ENCODE measurements at regions not wholly inside any gene's neighbourhood (a gene's known extent, or its start where the extent isn't known, plus 50 kb on each side); places are given as distances from the start of the nearest gene placed in this dataset.
"Not testable (repeated sequence)": the region's sequence is repeated elsewhere in the genome, so short reads cannot be mapped to it uniquely, and the experiment has no call there.

- Mint-ChIP-seq H3K4me3 (no peak overlapping the region), H3K9me3 (peaks cover 0 to 21% (median 8%) of the 10 kb centered on the region in 11 donors), H3K4me1 (no peaks in the 10 kb centered on the region), H3K27ac (no peak overlapping the region), H3K36me3 (peaks cover 0 to 8% (median 5%) of the 10 kb centered on the region in 5 donors), H3K27me3 (peaks cover 7 to 15% (median 11%) of the 10 kb centered on the region in 5 donors)
- Histone ChIP-seq H3K27me3 (ENCODE audit: control insufficient read depth in 2 of 2, insufficient read depth in 2 of 2, low read length in 2 of 2) (no peaks in the 10 kb centered on the region), H3K9me3 (ENCODE audit: control insufficient read depth in 2 of 3, low read length in 3 of 3) (peaks cover 0 to 10% (median 0%) of the 10 kb centered on the region in 3 experiments), H3K27ac (ENCODE audit: low read depth, low read length) (no peak overlapping the region), H3K4me1 (ENCODE audit: control insufficient read depth in 2 of 2, insufficient read depth in 2 of 2, low read length in 2 of 2) (no peaks in the 10 kb centered on the region), H3K36me3 (ENCODE audit: control insufficient read depth in 2 of 3, insufficient read depth in 3 of 3, low read length in 3 of 3) (no peaks in the 10 kb centered on the region), H3K4me3 (ENCODE audit: low read length) (no peak overlapping the region)
- intact Hi-C loops (cut with micrococcal nuclease): no loop called here
- ChIA-PET POLR2A (no interaction called here), CTCF (no interaction called here)
- no peak for DNase-seq
- ATAC-seq: no peak
Measured at GRCh38 chr16:9014389-9014788, 50.7 kb upstream of the USP7 start.

- no peak overlapping the region for H3K27ac ChIP-seq (ENCODE audit: low read depth, low read length)
- H3K36me3 ChIP-seq (ENCODE audit: control insufficient read depth in 2 of 3, insufficient read depth in 3 of 3, low read length in 3 of 3): no peaks in the 10 kb centered on the region
- Mint-ChIP-seq H3K4me1 (no peaks in the 10 kb centered on the region), H3K27me3 (peaks cover 5 to 14% (median 11%) of the 10 kb centered on the region in 5 donors), H3K4me3 (no peak overlapping the region), H3K27ac (no peak overlapping the region), H3K9me3 (peaks cover 0 to 21% (median 8%) of the 10 kb centered on the region in 11 donors), H3K36me3 (peaks cover 0 to 8% (median 5%) of the 10 kb centered on the region in 5 donors)
- H3K4me1 ChIP-seq (ENCODE audit: control insufficient read depth in 2 of 2, insufficient read depth in 2 of 2, low read length in 2 of 2): no peaks in the 10 kb centered on the region
- H3K27me3 ChIP-seq (ENCODE audit: control insufficient read depth in 2 of 2, insufficient read depth in 2 of 2, low read length in 2 of 2): no peaks in the 10 kb centered on the region
- CTCF ChIA-PET: no interaction called here
- POLR2A ChIA-PET: no interaction called here
- H3K4me3 ChIP-seq (ENCODE audit: low read length): no peak overlapping the region
- peaks cover 0 to 10% (median 0%) of the 10 kb centered on the region in 3 experiments for H3K9me3 ChIP-seq (ENCODE audit: control insufficient read depth in 2 of 3, low read length in 3 of 3)
- DNase-seq (no peak), ATAC-seq (no peak)
- intact Hi-C loops (cut with micrococcal nuclease): no loop called here
Measured at GRCh38 chr16:9015489-9015888, 51.8 kb upstream of the USP7 start.

- Mint-ChIP-seq H3K27me3 (peaks cover 3 to 14% (median 11%) of the 10 kb centered on the region in 5 donors), H3K9me3 (peaks cover 0 to 21% (median 8%) of the 10 kb centered on the region in 11 donors)
- intact Hi-C loops (cut with micrococcal nuclease); H3K4me1 ChIP-seq (ENCODE audit: control insufficient read depth in 2 of 2, insufficient read depth in 2 of 2, low read length in 2 of 2); H3K4me3 Mint-ChIP-seq; H3K27me3 ChIP-seq (ENCODE audit: control insufficient read depth in 2 of 2, insufficient read depth in 2 of 2, low read length in 2 of 2); H3K36me3 Mint-ChIP-seq; H3K27ac ChIP-seq (ENCODE audit: low read depth, low read length); CTCF ChIA-PET; H3K4me1 Mint-ChIP-seq; H3K9me3 ChIP-seq (ENCODE audit: control insufficient read depth in 2 of 3, low read length in 3 of 3); POLR2A ChIA-PET; H3K4me3 ChIP-seq (ENCODE audit: low read length); H3K27ac Mint-ChIP-seq; DNase-seq; ATAC-seq; H3K36me3 ChIP-seq (ENCODE audit: control insufficient read depth in 2 of 3, insufficient read depth in 3 of 3, low read length in 3 of 3): not testable (repeated sequence)
Measured at GRCh38 chr16:9016005-9016404, 52.3 kb upstream of the USP7 start.

- Mint-ChIP-seq H3K4me3 (no peak overlapping the region), H3K9me3 (peaks cover 0 to 21% (median 8%) of the 10 kb centered on the region in 11 donors), H3K4me1 (no peaks in the 10 kb centered on the region), H3K27ac (no peak overlapping the region), H3K27me3 (peaks cover 3 to 14% (median 11%) of the 10 kb centered on the region in 5 donors), H3K36me3 (peaks cover 0 to 8% (median 7%) of the 10 kb centered on the region in 5 donors)
- peaks cover 0 to 10% (median 0%) of the 10 kb centered on the region in 3 experiments for H3K9me3 ChIP-seq (ENCODE audit: control insufficient read depth in 2 of 3, low read length in 3 of 3)
- CTCF ChIA-PET: interaction anchor here (0.6 kb wide), 1 partner anchor 125 kb away, joined by 3 read pairs; no protein-coding TSS in a partner anchor
- H3K4me1 ChIP-seq (ENCODE audit: control insufficient read depth in 2 of 2, insufficient read depth in 2 of 2, low read length in 2 of 2): no peaks in the 10 kb centered on the region
- ATAC-seq (no peak), DNase-seq (no peak)
- no peaks in the 10 kb centered on the region for H3K36me3 ChIP-seq (ENCODE audit: control insufficient read depth in 2 of 3, insufficient read depth in 3 of 3, low read length in 3 of 3)
- intact Hi-C loops (cut with micrococcal nuclease): no loop called here
- no peak overlapping the region for H3K4me3 ChIP-seq (ENCODE audit: low read length)
- POLR2A ChIA-PET: no interaction called here
- H3K27me3 ChIP-seq (ENCODE audit: control insufficient read depth in 2 of 2, insufficient read depth in 2 of 2, low read length in 2 of 2): no peaks in the 10 kb centered on the region
- H3K27ac ChIP-seq (ENCODE audit: low read depth, low read length): no peak overlapping the region
Measured at GRCh38 chr16:9016824-9017223, 53.1 kb upstream of the USP7 start.

GRCh38 chr16:9027070-9027799 is 63.5 kb upstream of the USP7 start:
- ATAC-seq: no peak
- no peaks in the 10 kb centered on the region for H3K9me3 ChIP-seq (ENCODE audit: control insufficient read depth in 2 of 3, low read length in 3 of 3)
- Mint-ChIP-seq H3K4me3 (no peak overlapping the region), H3K36me3 (no peaks in the 10 kb centered on the region), H3K27me3 (no peaks in the 10 kb centered on the region), H3K9me3 (no peaks in the 10 kb centered on the region), H3K4me1 (no peaks in the 10 kb centered on the region), H3K27ac (peak overlapping the region in 1 of 9 donors; percentile 25)
- H3K4me3 ChIP-seq (ENCODE audit: low read length): no peak overlapping the region
- DNase-seq: no peak
- H3K4me1 ChIP-seq (ENCODE audit: control insufficient read depth in 2 of 2, insufficient read depth in 2 of 2, low read length in 2 of 2): no peaks in the 10 kb centered on the region
- ChIA-PET CTCF (no interaction called here), POLR2A (interaction anchor here (0.7 kb wide), 1 partner anchor 8 kb away, joined by 4 read pairs; no protein-coding TSS in a partner anchor)
- no peaks in the 10 kb centered on the region for H3K27me3 ChIP-seq (ENCODE audit: control insufficient read depth in 2 of 2, insufficient read depth in 2 of 2, low read length in 2 of 2)
- intact Hi-C loops (cut with micrococcal nuclease): no loop called here
- H3K36me3 ChIP-seq (ENCODE audit: control insufficient read depth in 2 of 3, insufficient read depth in 3 of 3, low read length in 3 of 3): no peaks in the 10 kb centered on the region
- H3K27ac ChIP-seq (ENCODE audit: low read depth, low read length): no peak overlapping the region

GRCh38 chr16:9028491-9028890 is 63.0 kb upstream of the HAPSTR1 start:
- H3K27me3 ChIP-seq (ENCODE audit: control insufficient read depth in 2 of 2, insufficient read depth in 2 of 2, low read length in 2 of 2); H3K27ac ChIP-seq (ENCODE audit: low read depth, low read length); H3K9me3 Mint-ChIP-seq; ATAC-seq; H3K27ac Mint-ChIP-seq; H3K27me3 Mint-ChIP-seq; H3K36me3 ChIP-seq (ENCODE audit: control insufficient read depth in 2 of 3, insufficient read depth in 3 of 3, low read length in 3 of 3); H3K36me3 Mint-ChIP-seq; POLR2A ChIA-PET; DNase-seq; intact Hi-C loops (cut with micrococcal nuclease); H3K4me1 Mint-ChIP-seq; H3K4me1 ChIP-seq (ENCODE audit: control insufficient read depth in 2 of 2, insufficient read depth in 2 of 2, low read length in 2 of 2); H3K9me3 ChIP-seq (ENCODE audit: control insufficient read depth in 2 of 3, low read length in 3 of 3); H3K4me3 Mint-ChIP-seq; H3K4me3 ChIP-seq (ENCODE audit: low read length): not testable (repeated sequence)
- CTCF ChIA-PET: interaction anchor here (0.7 to 1.2 kb wide), 2 partner anchors 20 to 74 kb away, joined by 3 to 5 read pairs; no protein-coding TSS in a partner anchor

GRCh38 chr16:9031107-9031506 is 60.3 kb upstream of the HAPSTR1 start:
- H3K27ac Mint-ChIP-seq: no peak overlapping the region
- peaks cover 0 to 2% (median 0%) of the 10 kb centered on the region in 7 donors for H3K4me1 Mint-ChIP-seq
- H3K27me3 Mint-ChIP-seq: peaks cover 0 to 3% (median 0%) of the 10 kb centered on the region in 5 donors
- Histone ChIP-seq H3K4me1 (ENCODE audit: control insufficient read depth in 2 of 2, insufficient read depth in 2 of 2, low read length in 2 of 2) (no peaks in the 10 kb centered on the region), H3K9me3 (ENCODE audit: control insufficient read depth in 2 of 3, low read length in 3 of 3) (no peaks in the 10 kb centered on the region), H3K27ac (ENCODE audit: low read depth, low read length) (no peak overlapping the region), H3K4me3 (ENCODE audit: low read length) (no peak overlapping the region), H3K27me3 (ENCODE audit: control insufficient read depth in 2 of 2, insufficient read depth in 2 of 2, low read length in 2 of 2) (no peaks in the 10 kb centered on the region), H3K36me3 (ENCODE audit: control insufficient read depth in 2 of 3, insufficient read depth in 3 of 3, low read length in 3 of 3) (no peaks in the 10 kb centered on the region)
- ATAC-seq (no peak), DNase-seq (no peak)
- peaks cover 0 to 4% (median 0%) of the 10 kb centered on the region in 11 donors for H3K9me3 Mint-ChIP-seq
- ChIA-PET POLR2A (no interaction called here), CTCF (no interaction called here)
- intact Hi-C loops (cut with micrococcal nuclease): no loop called here
- peaks cover 0 to 4% (median 0%) of the 10 kb centered on the region in 5 donors for H3K36me3 Mint-ChIP-seq
- H3K4me3 Mint-ChIP-seq: no peak overlapping the region
